H9 (cell line): ENCODE measurements at regions not wholly inside any gene's neighbourhood (a gene's known extent, or its start where the extent isn't known, plus 50 kb on each side); places are given as distances from the start of the nearest gene placed in this dataset.

Experiments used
- DNase-seq: peaks from one replicate; pipeline ENCODE4 v3.0.0-alpha.2; 2017
- H2AFZ ChIP-seq: one replicate; pipeline ENCODE4 v1.6.1; 2013; ENCODE audit warnings: mild to moderate bottlenecking, low read length, control low read depth, moderate library complexity
- H2AK5ac ChIP-seq: 2 replicates; pipeline ENCODE4 v1.6.1; 2013; ENCODE audit warnings: low read length, control low read depth, mixed read lengths; ENCODE audit not compliant: insufficient read length
- H2BK120ac ChIP-seq: one replicate; pipeline ENCODE4 v1.6.1; 2013; ENCODE audit warnings: low read depth, mild to moderate bottlenecking, low read length, control low read depth, inconsistent platforms; ENCODE audit not compliant: poor library complexity, severe bottlenecking
- H2BK12ac ChIP-seq: 2 replicates; pipeline ENCODE4 v1.6.1; 2013; ENCODE audit warnings: low read length, control low read depth, mixed read lengths, low read depth; ENCODE audit not compliant: insufficient read length
- H2BK15ac ChIP-seq: 2 replicates; pipeline ENCODE4 v1.6.1; 2013; ENCODE audit warnings: low read depth, low read length, control low read depth
- H2BK20ac ChIP-seq: one replicate; pipeline ENCODE4 v1.6.1; 2013; ENCODE audit warnings: low read depth, mild to moderate bottlenecking, low read length, control low read depth, inconsistent platforms; ENCODE audit not compliant: poor library complexity, severe bottlenecking
- H2BK5ac ChIP-seq: 2 replicates; pipeline ENCODE4 v1.6.1; 2013; ENCODE audit warnings: low read length, control low read depth, mixed read lengths; ENCODE audit not compliant: insufficient read length
- H3K14ac ChIP-seq: 2 replicates; pipeline ENCODE4 v1.6.1; 2013; ENCODE audit warnings: low read length, control low read depth; ENCODE audit not compliant: insufficient read depth
- H3K18ac ChIP-seq: 2 replicates; pipeline ENCODE4 v1.6.1; 2013; ENCODE audit warnings: low read depth, mild to moderate bottlenecking, mixed read lengths, low read length, control low read depth; ENCODE audit not compliant: insufficient read length
- H3K23ac ChIP-seq: 2 replicates; pipeline ENCODE4 v1.6.1; 2013; ENCODE audit warnings: low read length, control low read depth, mixed read lengths, low read depth; ENCODE audit not compliant: insufficient read length
- H3K23me2 ChIP-seq: 2 replicates; pipeline ENCODE4 v1.6.1; 2013; ENCODE audit warnings: low read depth, mild to moderate bottlenecking, mixed read lengths, low read length, control low read depth; ENCODE audit not compliant: insufficient read length, poor library complexity, severe bottlenecking
- H3K27ac ChIP-seq: 2 replicates; pipeline ENCODE4 v1.5.1; 2013; ENCODE audit warnings: low read length, control low read depth, mixed read lengths, low read depth; ENCODE audit not compliant: insufficient read length
- H3K27me3 ChIP-seq: 2 replicates; pipeline ENCODE4 v1.6.1; 2013; ENCODE audit warnings: low read length, control low read depth, inconsistent platforms; ENCODE audit not compliant: insufficient read depth
- H3K4ac ChIP-seq: 2 replicates; pipeline ENCODE4 v1.6.1; 2013; ENCODE audit warnings: low read depth, mild to moderate bottlenecking, control low read depth, inconsistent platforms, low read length, moderate library complexity
- H3K4me1 ChIP-seq: 2 replicates; pipeline ENCODE4 v1.6.1; 2013; ENCODE audit warnings: low read length, control low read depth, inconsistent platforms; ENCODE audit not compliant: insufficient read depth
- H3K4me2 ChIP-seq: 2 replicates; pipeline ENCODE4 v1.6.1; 2013; ENCODE audit warnings: low read length, control low read depth, mixed read lengths; ENCODE audit not compliant: insufficient read length, insufficient read depth
- H3K56ac ChIP-seq: 2 replicates; pipeline ENCODE4 v1.6.1; 2013; ENCODE audit warnings: low read depth, mild to moderate bottlenecking, mixed read lengths, low read length, control low read depth; ENCODE audit not compliant: insufficient read length
- H3K79me1 ChIP-seq: 2 replicates; pipeline ENCODE4 v1.6.1; 2013; ENCODE audit warnings: low read depth, mild to moderate bottlenecking, moderate library complexity, low read length, control low read depth, inconsistent platforms; ENCODE audit not compliant: insufficient read depth, poor library complexity, severe bottlenecking
- H3K79me2 ChIP-seq: 2 replicates; pipeline ENCODE4 v1.6.1; 2013; ENCODE audit warnings: low read length, control low read depth, inconsistent platforms; ENCODE audit not compliant: insufficient read depth
- H3K9ac ChIP-seq: 2 replicates; pipeline ENCODE4 v1.6.1; 2013; ENCODE audit warnings: low read length, control low read depth, mixed read lengths; ENCODE audit not compliant: insufficient read length; ENCODE audit errors: extremely low read depth
- H3K9me3 ChIP-seq: one replicate; pipeline ENCODE4 v1.6.1; 2013; ENCODE audit warnings: low read depth, low read length, inconsistent platforms; ENCODE audit not compliant: control insufficient read depth
- H3T11ph ChIP-seq: one replicate; pipeline ENCODE4 v1.6.1; 2013; ENCODE audit warnings: mild to moderate bottlenecking, low read length, control low read depth, inconsistent platforms
- H4K20me1 ChIP-seq: one replicate; pipeline ENCODE4 v1.6.1; 2013; ENCODE audit not compliant: control insufficient read depth, insufficient read length, insufficient read depth
- H4K5ac ChIP-seq: 2 replicates; pipeline ENCODE4 v1.6.1; 2013; ENCODE audit warnings: low read depth, mild to moderate bottlenecking, mixed read lengths, low read length, control low read depth; ENCODE audit not compliant: insufficient read length
- H4K8ac ChIP-seq: replicated peaks from 2 replicates; pipeline ENCODE4 v1.6.1; 2013; ENCODE audit warnings: low read length, control low read depth, mixed read lengths, low read depth; ENCODE audit not compliant: insufficient read length
- H4K91ac ChIP-seq: 2 replicates; pipeline ENCODE4 v1.6.1; 2013; ENCODE audit warnings: low read depth, mild to moderate bottlenecking, moderate library complexity, mixed read lengths, low read length, control low read depth; ENCODE audit not compliant: insufficient read length
- H3K27ac Mint-ChIP-seq, 3 experiments: 2 replicates in 2 of 3; 3 replicates in 1 of 3; pipeline ENCODE4 v1.8.0; 2020 to 2021; ENCODE audit warnings: mixed read lengths in 3 of 3, mild to moderate bottlenecking in 1 of 3, moderate library complexity in 1 of 3
- H3K27me3 Mint-ChIP-seq: 2 replicates; pipeline ENCODE4 v1.8.0; 2021; ENCODE audit warnings: low read depth, mild to moderate bottlenecking, moderate library complexity, mixed read lengths
- H3K36me3 Mint-ChIP-seq, 3 experiments: 2 replicates in 2 of 3; 3 replicates in 1 of 3; pipeline ENCODE4 v1.8.0; 2020 to 2021; ENCODE audit warnings: low read depth in 3 of 3, mixed read lengths in 3 of 3; ENCODE audit not compliant: insufficient read depth in 1 of 3
- H3K4me1 Mint-ChIP-seq, 2 experiments: 2 replicates each; pipeline ENCODE4 v1.8.0; 2020; ENCODE audit warnings: mixed read lengths in 2 of 2
- H3K4me3 Mint-ChIP-seq, 2 experiments: 2 replicates in 1 of 2; 3 replicates in 1 of 2; pipeline ENCODE4 v1.8.0; 2020 to 2021; ENCODE audit warnings: mild to moderate bottlenecking in 2 of 2, mixed read lengths in 2 of 2, moderate library complexity in 1 of 2
- H3K9me3 Mint-ChIP-seq, 2 experiments: 2 replicates in 1 of 2; 3 replicates in 1 of 2; pipeline ENCODE4 v1.8.0; 2020; ENCODE audit warnings: mild to moderate bottlenecking in 2 of 2, mixed read lengths in 2 of 2, moderate library complexity in 1 of 2
- WGBS: extraction: QIAGEN DNeasy Blood & Tissue Kit; methylation state at CpG from one replicate; pipeline ENCODE4 v1.1.7; 2013; ENCODE audit warnings: missing lambda C conversion rate, low lambda C conversion rate, mixed read lengths; ENCODE audit not compliant: insufficient read length; ENCODE audit errors: extremely low coverage; 5-methylcytosine and 5-hydroxymethylcytosine counted together
- TF ChIP-seq, protein P1 (sequence below): fragments of 200-600 bp; sonication (generic); conservative IDR thresholded peaks from 3 replicates; pipeline ENCODE4 v1.8.0; 2021; ENCODE audit warnings: antibody characterized with exemption, mild to moderate bottlenecking

DNA sequence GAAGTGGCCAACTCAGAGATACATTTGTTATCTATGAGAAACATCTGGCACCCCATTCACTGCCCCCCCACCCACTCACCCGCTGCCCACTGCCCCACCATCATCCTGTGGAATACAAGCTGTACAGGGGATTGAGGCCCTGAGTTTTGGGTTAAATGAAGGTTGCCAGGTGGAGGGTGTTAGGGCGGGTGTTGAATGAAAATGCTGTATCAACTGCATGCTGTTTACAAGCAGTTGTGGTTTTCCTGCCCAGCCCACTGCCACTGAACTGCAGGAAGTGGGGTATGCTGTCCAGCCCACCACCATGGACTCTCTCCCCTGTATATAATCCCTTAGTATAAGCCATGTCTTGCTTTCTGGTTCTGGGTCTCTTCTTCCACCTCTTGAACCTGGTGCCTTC, 481.9 kb downstream of the METTL4 start:
- H3K36me3 Mint-ChIP-seq: no peaks in the 10 kb centered on the region
- H3K27me3 Mint-ChIP-seq: no peaks in the 10 kb centered on the region
- no peak overlapping the region for H2BK5ac ChIP-seq
- no peak overlapping the region for H3K4ac ChIP-seq
- no peak overlapping the region for H3K4me2 ChIP-seq
- peaks cover 10 to 11% of the 10 kb centered on the region in 2 experiments for H3K4me1 Mint-ChIP-seq
- no peak overlapping the region for H2BK120ac ChIP-seq
- H3K23me2 ChIP-seq: no peaks in the 10 kb centered on the region
- no peak overlapping the region for H3K56ac ChIP-seq
- H3K4me1 ChIP-seq: peaks cover 3% of the 10 kb centered on the region; the same call in 1 of the 2 replicates
- no peak overlapping the region for H4K91ac ChIP-seq
- no peak overlapping the region for H2AFZ ChIP-seq
- no peak overlapping the region for H3K23ac ChIP-seq
- H3K9me3 ChIP-seq: no peaks in the 10 kb centered on the region
- no peaks in the 10 kb centered on the region for H3K27me3 ChIP-seq
- no peak overlapping the region for H4K5ac ChIP-seq
- no peak overlapping the region for H3K27ac ChIP-seq
- no CpG with 5 or more reads among the region's 2 CpGs for WGBS
- H3K9me3 Mint-ChIP-seq: no peaks in the 10 kb centered on the region
- no peak overlapping the region for H2BK12ac ChIP-seq
- no peak overlapping the region for H2BK20ac ChIP-seq
- no peak for DNase-seq
- no peak overlapping the region for H2BK15ac ChIP-seq
- H3K4me3 Mint-ChIP-seq: no peak overlapping the region
- H3K9ac ChIP-seq: no peak overlapping the region
- no peak overlapping the region for H3K14ac ChIP-seq
- no peak overlapping the region for H3K27ac Mint-ChIP-seq
- H3K79me2 ChIP-seq: no peaks in the 10 kb centered on the region; the same call in 1 of the 2 replicates
- no peak overlapping the region for H4K8ac ChIP-seq
- no peak overlapping the region for H3K18ac ChIP-seq
- H3T11ph ChIP-seq: no peak overlapping the region
- no peak overlapping the region for H2AK5ac ChIP-seq
- no peaks in the 10 kb centered on the region for H3K79me1 ChIP-seq
- TF ChIP-seq, protein P1, sequence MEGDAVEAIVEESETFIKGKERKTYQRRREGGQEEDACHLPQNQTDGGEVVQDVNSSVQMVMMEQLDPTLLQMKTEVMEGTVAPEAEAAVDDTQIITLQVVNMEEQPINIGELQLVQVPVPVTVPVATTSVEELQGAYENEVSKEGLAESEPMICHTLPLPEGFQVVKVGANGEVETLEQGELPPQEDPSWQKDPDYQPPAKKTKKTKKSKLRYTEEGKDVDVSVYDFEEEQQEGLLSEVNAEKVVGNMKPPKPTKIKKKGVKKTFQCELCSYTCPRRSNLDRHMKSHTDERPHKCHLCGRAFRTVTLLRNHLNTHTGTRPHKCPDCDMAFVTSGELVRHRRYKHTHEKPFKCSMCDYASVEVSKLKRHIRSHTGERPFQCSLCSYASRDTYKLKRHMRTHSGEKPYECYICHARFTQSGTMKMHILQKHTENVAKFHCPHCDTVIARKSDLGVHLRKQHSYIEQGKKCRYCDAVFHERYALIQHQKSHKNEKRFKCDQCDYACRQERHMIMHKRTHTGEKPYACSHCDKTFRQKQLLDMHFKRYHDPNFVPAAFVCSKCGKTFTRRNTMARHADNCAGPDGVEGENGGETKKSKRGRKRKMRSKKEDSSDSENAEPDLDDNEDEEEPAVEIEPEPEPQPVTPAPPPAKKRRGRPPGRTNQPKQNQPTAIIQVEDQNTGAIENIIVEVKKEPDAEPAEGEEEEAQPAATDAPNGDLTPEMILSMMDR: no peak
- H4K20me1 ChIP-seq: no peaks in the 10 kb centered on the region
